H9 (cell line): ENCODE measurements at regions not wholly inside any gene's neighbourhood (a gene's known extent, or its start where the extent isn't known, plus 50 kb on each side); places are given as distances from the start of the nearest gene placed in this dataset.

Experiments
- DNase-seq: peaks from one replicate; pipeline ENCODE4 v3.0.0-alpha.2; 2017
- H2AFZ ChIP-seq: one replicate; pipeline ENCODE4 v1.6.1; 2013; ENCODE audit warnings: mild to moderate bottlenecking, low read length, control low read depth, moderate library complexity
- H2AK5ac ChIP-seq: 2 replicates; pipeline ENCODE4 v1.6.1; 2013; ENCODE audit warnings: low read length, control low read depth, mixed read lengths; ENCODE audit not compliant: insufficient read length
- H2BK120ac ChIP-seq: one replicate; pipeline ENCODE4 v1.6.1; 2013; ENCODE audit warnings: low read depth, mild to moderate bottlenecking, low read length, control low read depth, inconsistent platforms; ENCODE audit not compliant: poor library complexity, severe bottlenecking
- H2BK12ac ChIP-seq: 2 replicates; pipeline ENCODE4 v1.6.1; 2013; ENCODE audit warnings: low read length, control low read depth, mixed read lengths, low read depth; ENCODE audit not compliant: insufficient read length
- H2BK15ac ChIP-seq: 2 replicates; pipeline ENCODE4 v1.6.1; 2013; ENCODE audit warnings: low read depth, low read length, control low read depth
- H2BK20ac ChIP-seq: one replicate; pipeline ENCODE4 v1.6.1; 2013; ENCODE audit warnings: low read depth, mild to moderate bottlenecking, low read length, control low read depth, inconsistent platforms; ENCODE audit not compliant: poor library complexity, severe bottlenecking
- H2BK5ac ChIP-seq: 2 replicates; pipeline ENCODE4 v1.6.1; 2013; ENCODE audit warnings: low read length, control low read depth, mixed read lengths; ENCODE audit not compliant: insufficient read length
- H3K14ac ChIP-seq: 2 replicates; pipeline ENCODE4 v1.6.1; 2013; ENCODE audit warnings: low read length, control low read depth; ENCODE audit not compliant: insufficient read depth
- H3K18ac ChIP-seq: 2 replicates; pipeline ENCODE4 v1.6.1; 2013; ENCODE audit warnings: low read depth, mild to moderate bottlenecking, mixed read lengths, low read length, control low read depth; ENCODE audit not compliant: insufficient read length
- H3K23ac ChIP-seq: 2 replicates; pipeline ENCODE4 v1.6.1; 2013; ENCODE audit warnings: low read length, control low read depth, mixed read lengths, low read depth; ENCODE audit not compliant: insufficient read length
- H3K23me2 ChIP-seq: 2 replicates; pipeline ENCODE4 v1.6.1; 2013; ENCODE audit warnings: low read depth, mild to moderate bottlenecking, mixed read lengths, low read length, control low read depth; ENCODE audit not compliant: insufficient read length, poor library complexity, severe bottlenecking
- H3K27ac ChIP-seq: 2 replicates; pipeline ENCODE4 v1.5.1; 2013; ENCODE audit warnings: low read length, control low read depth, mixed read lengths, low read depth; ENCODE audit not compliant: insufficient read length
- H3K27me3 ChIP-seq: 2 replicates; pipeline ENCODE4 v1.6.1; 2013; ENCODE audit warnings: low read length, control low read depth, inconsistent platforms; ENCODE audit not compliant: insufficient read depth
- H3K4ac ChIP-seq: 2 replicates; pipeline ENCODE4 v1.6.1; 2013; ENCODE audit warnings: low read depth, mild to moderate bottlenecking, control low read depth, inconsistent platforms, low read length, moderate library complexity
- H3K4me1 ChIP-seq: 2 replicates; pipeline ENCODE4 v1.6.1; 2013; ENCODE audit warnings: low read length, control low read depth, inconsistent platforms; ENCODE audit not compliant: insufficient read depth
- H3K4me2 ChIP-seq: 2 replicates; pipeline ENCODE4 v1.6.1; 2013; ENCODE audit warnings: low read length, control low read depth, mixed read lengths; ENCODE audit not compliant: insufficient read length, insufficient read depth
- H3K56ac ChIP-seq: 2 replicates; pipeline ENCODE4 v1.6.1; 2013; ENCODE audit warnings: low read depth, mild to moderate bottlenecking, mixed read lengths, low read length, control low read depth; ENCODE audit not compliant: insufficient read length
- H3K79me1 ChIP-seq: 2 replicates; pipeline ENCODE4 v1.6.1; 2013; ENCODE audit warnings: low read depth, mild to moderate bottlenecking, moderate library complexity, low read length, control low read depth, inconsistent platforms; ENCODE audit not compliant: insufficient read depth, poor library complexity, severe bottlenecking
- H3K79me2 ChIP-seq: 2 replicates; pipeline ENCODE4 v1.6.1; 2013; ENCODE audit warnings: low read length, control low read depth, inconsistent platforms; ENCODE audit not compliant: insufficient read depth
- H3K9ac ChIP-seq: 2 replicates; pipeline ENCODE4 v1.6.1; 2013; ENCODE audit warnings: low read length, control low read depth, mixed read lengths; ENCODE audit not compliant: insufficient read length; ENCODE audit errors: extremely low read depth
- H3K9me3 ChIP-seq: one replicate; pipeline ENCODE4 v1.6.1; 2013; ENCODE audit warnings: low read depth, low read length, inconsistent platforms; ENCODE audit not compliant: control insufficient read depth
- H3T11ph ChIP-seq: one replicate; pipeline ENCODE4 v1.6.1; 2013; ENCODE audit warnings: mild to moderate bottlenecking, low read length, control low read depth, inconsistent platforms
- H4K20me1 ChIP-seq: one replicate; pipeline ENCODE4 v1.6.1; 2013; ENCODE audit not compliant: control insufficient read depth, insufficient read length, insufficient read depth
- H4K5ac ChIP-seq: 2 replicates; pipeline ENCODE4 v1.6.1; 2013; ENCODE audit warnings: low read depth, mild to moderate bottlenecking, mixed read lengths, low read length, control low read depth; ENCODE audit not compliant: insufficient read length
- H4K8ac ChIP-seq: replicated peaks from 2 replicates; pipeline ENCODE4 v1.6.1; 2013; ENCODE audit warnings: low read length, control low read depth, mixed read lengths, low read depth; ENCODE audit not compliant: insufficient read length
- H4K91ac ChIP-seq: 2 replicates; pipeline ENCODE4 v1.6.1; 2013; ENCODE audit warnings: low read depth, mild to moderate bottlenecking, moderate library complexity, mixed read lengths, low read length, control low read depth; ENCODE audit not compliant: insufficient read length
- H3K27ac Mint-ChIP-seq, 3 experiments: 2 replicates in 2 of 3; 3 replicates in 1 of 3; pipeline ENCODE4 v1.8.0; 2020 to 2021; ENCODE audit warnings: mixed read lengths in 3 of 3, mild to moderate bottlenecking in 1 of 3, moderate library complexity in 1 of 3
- H3K27me3 Mint-ChIP-seq: 2 replicates; pipeline ENCODE4 v1.8.0; 2021; ENCODE audit warnings: low read depth, mild to moderate bottlenecking, moderate library complexity, mixed read lengths
- H3K36me3 Mint-ChIP-seq, 3 experiments: 2 replicates in 2 of 3; 3 replicates in 1 of 3; pipeline ENCODE4 v1.8.0; 2020 to 2021; ENCODE audit warnings: low read depth in 3 of 3, mixed read lengths in 3 of 3; ENCODE audit not compliant: insufficient read depth in 1 of 3
- H3K4me1 Mint-ChIP-seq, 2 experiments: 2 replicates each; pipeline ENCODE4 v1.8.0; 2020; ENCODE audit warnings: mixed read lengths in 2 of 2
- H3K4me3 Mint-ChIP-seq, 2 experiments: 2 replicates in 1 of 2; 3 replicates in 1 of 2; pipeline ENCODE4 v1.8.0; 2020 to 2021; ENCODE audit warnings: mild to moderate bottlenecking in 2 of 2, mixed read lengths in 2 of 2, moderate library complexity in 1 of 2
- H3K9me3 Mint-ChIP-seq, 2 experiments: 2 replicates in 1 of 2; 3 replicates in 1 of 2; pipeline ENCODE4 v1.8.0; 2020; ENCODE audit warnings: mild to moderate bottlenecking in 2 of 2, mixed read lengths in 2 of 2, moderate library complexity in 1 of 2
- CTCF ChIP-seq: fragments of 200-600 bp; sonication (generic); conservative IDR thresholded peaks from 3 replicates; pipeline ENCODE4 v1.8.0; 2021; ENCODE audit warnings: antibody characterized with exemption, mild to moderate bottlenecking
- WGBS: extraction: QIAGEN DNeasy Blood & Tissue Kit; methylation state at CpG from one replicate; pipeline ENCODE4 v1.1.7; 2013; ENCODE audit warnings: missing lambda C conversion rate, low lambda C conversion rate, mixed read lengths; ENCODE audit not compliant: insufficient read length; ENCODE audit errors: extremely low coverage; 5-methylcytosine and 5-hydroxymethylcytosine counted together

GRCh38 chr10:106495931-106496330, 668.6 kb downstream of the SORCS1 start:
- no peaks in the 10 kb centered on the region; the same call in 1 of the 2 replicates for H3K27me3 Mint-ChIP-seq
- no peak for TF ChIP-seq CTCF

More at GRCh38 chr10:106495931-106496330, 668.6 kb downstream of the SORCS1 start:
- no peaks in the 10 kb centered on the region for H3K4me1 ChIP-seq
- H3K9ac ChIP-seq = no peak overlapping the region
- no peak overlapping the region for H2AFZ ChIP-seq
- no peak overlapping the region; a peak in 1 of 7 replicates for H3K27ac Mint-ChIP-seq
- H3K4ac ChIP-seq = no peak overlapping the region
- no CpG with 5 or more reads among the region's 3 CpGs for WGBS
- no peak overlapping the region for H2BK12ac ChIP-seq
- no peak overlapping the region for H2BK20ac ChIP-seq
- H3K27ac ChIP-seq = no peak overlapping the region
- H2BK15ac ChIP-seq = no peak overlapping the region
- no peak overlapping the region for H4K91ac ChIP-seq
- no peak overlapping the region for H3K4me3 Mint-ChIP-seq
- no peak overlapping the region for H2AK5ac ChIP-seq
- no peak overlapping the region for H4K8ac ChIP-seq
- no peak overlapping the region for H3K18ac ChIP-seq
- no peak overlapping the region for H4K5ac ChIP-seq
- no peaks in the 10 kb centered on the region for H3K23me2 ChIP-seq
- no peak overlapping the region for H2BK5ac ChIP-seq
- H3T11ph ChIP-seq = no peak overlapping the region
- peaks cover under 1 to 2% of the 10 kb centered on the region in 2 experiments; a peak in 3 of 5 replicates for H3K9me3 Mint-ChIP-seq
- H3K79me1 ChIP-seq = no peaks in the 10 kb centered on the region
- H3K36me3 Mint-ChIP-seq = peaks cover 0 to 1% (median under 1%) of the 10 kb centered on the region in 3 experiments; a peak in 1 of 7 replicates
- H3K56ac ChIP-seq = no peak overlapping the region
- H3K79me2 ChIP-seq = no peaks in the 10 kb centered on the region
- no peaks in the 10 kb centered on the region for H3K27me3 ChIP-seq
- no peaks in the 10 kb centered on the region for H4K20me1 ChIP-seq
- H3K4me2 ChIP-seq = no peak overlapping the region
- no peak overlapping the region for H3K23ac ChIP-seq
- H2BK120ac ChIP-seq = no peak overlapping the region
- no peak overlapping the region for H3K14ac ChIP-seq
- no peaks in the 10 kb centered on the region for H3K9me3 ChIP-seq
- H3K4me1 Mint-ChIP-seq = peaks cover 6 to 7% of the 10 kb centered on the region in 2 experiments
- no peak for DNase-seq
